Lower leg skin (tissue), 4 donors: ENCODE measurements at regions not wholly inside any gene's neighbourhood (a gene's known extent, or its start where the extent isn't known, plus 50 kb on each side); places are given as distances from the start of the nearest gene placed in this dataset.

Experiments
- DNase-seq, 2 donors: peaks; one replicate each; pipeline ENCODE4 v3.0.0-alpha.2; 2019; ENCODE audit warnings: low spot score in 2 of 2
- H3K4me3 ChIP-seq: fragments of 200-600 bp; sonication (generic); 2 replicates; pipeline ENCODE4 v1.5.1; 2017; ENCODE audit warnings: mild to moderate bottlenecking, low read depth; ENCODE audit not compliant: poor library complexity, severe bottlenecking
- CTCF ChIP-seq, 3 donors: fragments of 450-650 bp; IDR thresholded peaks; one replicate each; pipeline ENCODE4 v1.5.1; 2016; ENCODE audit warnings: antibody characterized with exemption in 3 of 3, mild to moderate bottlenecking in 3 of 3, moderate library complexity in 2 of 3
- POLR2A ChIP-seq, 2 donors: fragments of 450-650 bp; IDR thresholded peaks; one replicate each; pipeline ENCODE4 v1.6.1; 2016 to 2017; ENCODE audit warnings: antibody characterized with exemption in 2 of 2, mild to moderate bottlenecking in 1 of 2, moderate library complexity in 1 of 2
- WGBS, 2 donors: methylation state at CpG; one replicate each; pipeline ENCODE4 v1.1.5; 2018; 5-methylcytosine and 5-hydroxymethylcytosine counted together
- intact Hi-C: fragments of 100-400 bp; cut with DNase I; formaldehyde crosslinking; loops from one replicate; pipeline ENCODE4 v1.15.0; 2023; ENCODE audit warnings: low total_unique reads

GRCh38 chrX:128543114-128543513, 490.9 kb upstream of the ACTRT1 start:
- intact Hi-C loops, result no loop called here
- DNase-seq, result no peak
- TF ChIP-seq CTCF (IDR thresholded peaks at IDR 0.05), result no peak
- TF ChIP-seq POLR2A (IDR thresholded peaks at IDR 0.05), result no peak
- no peak overlapping the region for H3K4me3 ChIP-seq
- 92 to 94% methylated on average over 4 to 5 of the region's 5 CpGs for WGBS, 2 donors

DNA sequence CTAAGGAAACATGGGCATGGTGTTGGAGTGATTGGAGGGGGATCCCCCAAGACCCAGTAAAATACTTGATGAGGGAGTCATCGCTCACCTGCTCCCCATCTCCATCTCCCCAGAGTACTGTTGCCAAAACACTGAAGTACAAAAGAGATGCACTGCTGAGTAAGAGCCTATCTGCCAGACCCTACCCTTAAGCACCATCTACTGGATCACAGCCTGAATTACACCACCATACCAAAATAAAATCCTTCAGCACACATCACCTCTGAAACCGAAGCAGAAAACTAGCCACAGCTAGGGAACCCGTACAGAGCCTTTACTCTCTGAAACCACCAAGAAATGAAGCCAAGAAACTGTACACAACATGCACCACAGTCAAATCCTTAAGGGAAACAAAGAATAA, 466.3 kb upstream of the ACTRT1 start:
- DNase-seq, result no peak
- intact Hi-C loops, result no loop called here
- H3K4me3 ChIP-seq, result no peak overlapping the region
- WGBS, 2 donors, result 44 to 71% methylated on average over 3 of the region's 3 CpGs
- no peak for TF ChIP-seq POLR2A (IDR thresholded peaks at IDR 0.05)
- TF ChIP-seq CTCF (IDR thresholded peaks at IDR 0.05), result no peak

DNA sequence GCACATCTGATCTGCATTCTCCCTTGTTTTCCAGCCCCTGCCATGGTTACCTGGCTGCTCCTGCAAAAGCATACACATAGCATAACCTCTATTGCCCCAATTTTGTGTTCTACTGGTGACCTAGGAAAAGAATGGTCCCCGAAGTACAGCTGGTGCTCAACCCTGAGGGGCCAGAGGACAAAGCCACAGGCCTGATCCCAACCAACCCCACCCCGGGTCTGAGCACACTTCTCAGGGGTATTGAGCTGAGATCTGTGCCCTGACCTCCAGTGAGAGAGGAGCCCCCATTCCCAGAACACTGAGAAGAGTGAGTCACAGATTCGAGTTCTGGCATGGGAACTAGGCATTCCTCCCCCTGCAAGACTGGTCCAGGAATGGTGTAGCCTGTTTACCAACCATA, 465.5 kb upstream of the ACTRT1 start:
- no peak overlapping the region for H3K4me3 ChIP-seq
- no peak for DNase-seq
- intact Hi-C loops, result no loop called here
- 51 to 79% methylated on average over 2 to 3 of the region's 3 CpGs for WGBS, 2 donors
- no peak for TF ChIP-seq POLR2A (IDR thresholded peaks at IDR 0.05)
- TF ChIP-seq CTCF (IDR thresholded peaks at IDR 0.05), result no peak

GRCh38 chrX:128504496-128504895, 452.3 kb upstream of the ACTRT1 start:
- TF ChIP-seq POLR2A (IDR thresholded peaks at IDR 0.05) (no peak), CTCF (IDR thresholded peaks at IDR 0.05) (no peak)
- DNase-seq, result no peak
- no peak overlapping the region for H3K4me3 ChIP-seq
- intact Hi-C loops, result no loop called here

DNA sequence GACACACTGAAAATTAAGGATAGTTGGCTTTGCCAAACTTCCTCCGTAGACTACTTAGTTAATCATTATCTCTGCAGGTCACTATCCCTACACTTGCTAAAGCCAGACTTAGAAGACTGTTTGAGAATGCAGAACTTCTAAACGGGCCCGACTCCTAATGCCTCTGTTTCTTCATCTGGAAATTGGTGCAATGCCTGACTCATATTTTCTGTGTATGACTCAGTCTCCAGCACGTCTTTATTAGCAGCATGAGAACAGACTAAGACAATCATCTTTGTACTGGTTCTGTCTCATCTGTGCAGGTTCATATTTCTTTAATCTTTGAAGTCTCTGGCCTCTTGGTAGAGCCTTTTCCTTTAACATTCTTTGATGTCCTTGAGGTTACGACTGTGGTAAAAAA, 411.9 kb upstream of the ACTRT1 start:
- H3K4me3 ChIP-seq, result no peak overlapping the region
- no peak for DNase-seq
- 80% methylated on average over 5 of the region's 5 CpGs for WGBS, 2 donors
- intact Hi-C loops, result no loop called here
- TF ChIP-seq POLR2A (IDR thresholded peaks at IDR 0.05), result no peak
- TF ChIP-seq CTCF (IDR thresholded peaks at IDR 0.05), result no peak

- intact Hi-C loops, result no loop called here
- TF ChIP-seq POLR2A (IDR thresholded peaks at IDR 0.05), result no peak
- no peak for TF ChIP-seq CTCF (IDR thresholded peaks at IDR 0.05)
- DNase-seq, result no peak
- 32 to 40% methylated on average over 6 of the region's 6 CpGs for WGBS, 2 donors
- no peak overlapping the region for H3K4me3 ChIP-seq
Measured at GRCh38 chrX:128460835-128461234, 408.6 kb upstream of the ACTRT1 start.
